GM21390 (cell line): ENCODE measurements at regions not wholly inside any gene's neighbourhood (a gene's known extent, or its start where the extent isn't known, plus 50 kb on each side); places are given as distances from the start of the nearest gene placed in this dataset.
"Not testable (repeated sequence)": the region's sequence is repeated elsewhere in the genome, so short reads cannot be mapped to it uniquely, and the experiment has no call there.

Source experiments
- ATAC-seq: cut with Tn5 transposase; IDR thresholded peaks from one replicate; pipeline ENCODE4 v1.9.1; 2021; ENCODE audit not compliant: unreplicated experiment

DNA sequence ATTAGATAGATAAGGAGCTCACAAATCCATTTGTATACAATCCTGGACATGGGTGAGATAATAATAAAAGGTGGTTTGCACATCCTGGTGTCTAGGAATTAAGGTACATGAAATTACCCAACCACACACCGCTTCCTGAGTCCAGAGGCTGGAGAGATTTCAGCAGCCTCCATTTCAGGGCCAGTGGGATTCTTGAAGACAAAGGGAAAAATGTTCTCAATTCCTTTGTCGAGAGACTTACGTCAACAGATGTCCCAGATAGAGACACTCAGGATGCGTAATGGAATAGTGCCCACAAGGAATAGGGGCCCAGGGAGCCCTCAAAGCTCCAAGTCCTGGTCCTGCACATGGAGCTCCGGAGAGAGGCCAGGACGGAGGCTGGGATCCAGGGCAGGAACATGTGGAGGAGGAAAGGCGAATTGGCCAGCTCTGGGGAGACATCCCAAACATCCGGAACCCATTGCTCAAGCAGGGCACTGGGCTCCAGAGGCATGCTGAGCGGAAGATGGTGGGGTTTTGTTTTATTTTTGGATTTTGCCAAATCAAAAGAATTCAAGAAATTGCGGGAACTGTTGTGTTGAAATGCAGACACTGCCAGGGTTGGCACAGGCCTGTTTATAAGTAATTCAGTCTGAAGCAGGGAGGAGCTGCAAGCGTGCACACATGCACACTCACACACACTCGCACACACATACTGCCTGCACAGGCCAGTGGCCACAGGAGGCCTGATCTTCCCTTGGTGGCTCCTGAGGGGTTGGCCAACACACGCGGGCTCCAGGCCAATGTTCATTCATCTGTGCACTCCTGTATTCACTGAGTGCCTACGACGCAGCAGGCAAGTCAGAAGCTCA lies 97.2 kb downstream of the NOG start:
- ATAC-seq, result no peak

DNA sequence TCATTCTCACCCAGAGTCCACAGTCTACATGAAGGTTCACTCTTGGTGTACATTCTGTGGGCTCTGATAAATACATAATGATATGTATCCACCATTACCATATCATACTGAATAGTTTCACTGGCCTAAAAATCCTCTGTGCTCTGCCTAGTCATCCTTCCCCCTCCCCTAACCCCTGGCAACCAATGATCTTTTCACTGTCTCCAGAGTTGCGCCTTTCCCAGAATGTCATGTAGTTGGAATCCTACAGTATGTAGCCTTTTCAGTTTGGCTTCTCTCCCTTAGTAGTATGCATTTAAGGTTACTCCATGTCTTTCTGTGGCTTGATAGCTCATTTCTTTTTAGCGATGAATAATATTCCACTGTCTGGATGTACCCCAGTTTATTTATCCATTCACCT lies 101.3 kb downstream of the NOG start:
- no peak for ATAC-seq

DNA sequence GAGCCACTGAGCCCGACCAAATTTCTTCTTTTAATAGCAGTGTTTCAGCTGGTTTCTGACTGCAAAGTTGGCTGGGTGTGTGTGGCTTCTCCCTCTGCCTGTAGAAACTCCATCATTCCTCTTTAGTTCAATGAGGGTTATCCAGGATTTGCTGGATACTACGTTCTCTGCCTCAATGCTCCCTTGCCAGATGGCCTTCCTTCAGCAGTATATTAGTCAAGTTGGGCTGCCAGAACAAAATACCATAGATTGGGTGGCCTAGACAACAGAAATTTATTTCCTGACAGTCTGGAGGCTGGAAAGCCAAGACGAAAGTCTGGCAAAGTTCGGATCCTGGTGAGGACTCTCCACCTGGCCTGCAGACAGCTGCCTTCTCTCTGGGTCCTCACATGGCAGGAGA lies 103.7 kb downstream of the NOG start:
- ATAC-seq, result no peak

DNA sequence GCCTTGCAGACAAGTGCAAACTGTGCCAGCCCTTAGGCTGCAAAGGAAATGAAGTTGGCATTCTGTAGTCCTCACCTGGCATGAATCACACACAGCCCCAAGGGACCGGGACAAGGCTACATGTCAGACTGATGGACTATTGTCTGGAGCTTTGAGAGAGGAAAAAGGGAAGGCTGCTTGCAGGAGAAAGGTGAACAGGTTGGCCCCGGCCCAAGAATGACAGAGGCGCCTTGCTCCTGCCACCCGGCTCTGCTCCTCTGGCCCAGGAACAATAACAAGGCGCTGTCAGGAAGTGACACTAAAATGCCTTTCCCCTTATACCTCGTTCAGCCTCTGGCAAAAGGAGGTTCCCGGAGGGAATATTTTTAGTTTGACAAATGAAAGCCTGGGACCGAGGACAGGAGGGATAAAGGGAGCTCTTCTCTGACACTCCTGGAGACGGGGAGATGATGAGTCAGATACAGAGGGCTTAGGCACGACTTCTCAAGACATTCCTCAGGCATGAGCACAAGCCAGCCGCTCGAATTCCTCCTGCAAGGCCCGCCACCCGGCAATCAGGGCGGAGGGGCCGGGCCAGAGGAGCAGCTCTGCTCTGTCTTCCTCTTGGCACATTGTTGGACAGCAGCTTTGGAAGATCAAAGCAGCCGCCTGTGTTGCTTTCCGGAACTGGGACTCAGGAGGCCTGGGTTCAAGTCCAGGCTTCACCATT lies 105.8 kb downstream of the NOG start:
- ATAC-seq, result no peak

DNA sequence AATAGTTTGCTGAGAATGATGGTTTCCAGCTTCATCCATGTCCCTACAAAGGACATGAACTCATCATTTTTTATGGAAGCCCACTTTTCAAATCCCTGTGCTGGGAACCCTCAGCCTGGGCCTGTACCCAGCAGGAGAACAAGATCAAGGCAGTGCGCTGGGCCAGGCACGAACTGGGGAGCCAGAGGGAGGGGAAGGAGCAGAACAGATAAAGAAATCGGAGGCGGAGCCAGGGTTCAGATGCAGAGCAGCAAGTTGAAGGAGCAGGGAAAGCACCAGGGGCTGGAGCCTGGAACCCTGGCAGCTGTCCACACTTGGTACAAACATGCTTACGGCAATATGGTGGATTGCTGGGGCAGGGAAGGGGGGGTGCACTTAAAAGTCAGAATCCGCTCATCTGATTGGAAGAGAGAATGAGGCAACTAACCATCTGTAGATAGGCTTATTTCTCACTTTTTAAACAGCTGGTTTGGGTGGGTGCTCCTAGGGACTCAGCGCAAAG lies 107.5 kb downstream of the NOG start:
- ATAC-seq, result no peak

DNA sequence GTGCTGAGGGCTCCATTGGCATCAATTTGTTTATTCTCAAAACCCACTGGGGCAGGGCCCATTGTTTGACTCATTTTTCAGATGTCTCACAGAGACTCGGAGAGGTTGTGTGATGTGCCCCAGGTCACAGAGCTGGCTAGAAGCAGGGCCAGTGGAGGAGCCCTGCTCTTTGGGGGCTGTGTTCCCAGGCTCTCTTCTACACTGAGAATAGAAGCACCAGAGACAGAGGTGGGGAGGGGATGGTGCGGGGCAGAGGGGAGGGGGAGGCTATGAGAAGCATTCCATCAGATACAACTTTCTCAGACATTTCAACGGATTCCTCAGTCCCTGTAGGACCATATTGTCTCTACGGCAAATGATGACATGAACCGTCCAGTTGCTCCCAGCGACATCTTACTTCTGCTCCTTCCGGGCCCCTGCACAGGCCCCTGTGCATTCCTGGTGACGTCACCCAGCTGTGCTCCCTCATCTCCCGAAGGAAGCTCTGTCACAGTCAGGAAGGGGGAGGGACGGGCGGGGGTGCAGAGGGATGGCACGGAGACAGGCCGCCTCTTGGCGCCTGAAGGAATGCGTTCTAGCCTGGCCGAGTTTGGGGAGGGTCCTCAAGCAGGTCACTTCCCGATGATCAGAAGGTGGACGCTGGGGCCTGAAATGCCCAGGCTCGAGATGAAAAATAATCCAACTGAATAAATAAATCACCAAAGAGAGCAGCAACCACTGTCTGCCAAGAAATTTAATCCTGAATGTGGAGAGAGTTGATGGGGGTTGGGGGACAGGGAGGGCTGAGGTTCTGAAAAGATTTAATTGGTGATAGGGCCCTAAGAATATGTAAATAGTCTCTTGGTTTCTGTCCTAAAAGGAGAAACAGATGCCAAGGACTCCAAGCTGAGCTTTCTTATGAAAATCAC lies 114.1 kb downstream of the NOG start:
- ATAC-seq, result no peak

DNA sequence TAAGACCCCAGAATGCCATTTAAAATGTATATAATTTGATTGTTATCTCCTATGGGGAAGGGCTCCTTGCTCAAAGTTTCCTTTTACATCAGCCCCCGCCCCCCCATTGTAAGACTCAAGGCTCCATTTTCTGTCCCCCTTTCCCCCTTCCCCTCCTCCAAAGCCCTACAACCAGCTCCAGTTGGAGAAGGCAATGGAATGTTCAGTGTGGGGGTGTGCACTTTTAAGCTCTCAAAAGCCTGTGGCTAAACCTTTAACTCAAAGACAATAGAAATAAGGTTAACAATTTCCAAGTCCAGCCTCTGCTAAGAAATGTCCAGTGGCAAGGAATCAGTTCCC lies 114.7 kb downstream of the NOG start:
- no peak for ATAC-seq

DNA sequence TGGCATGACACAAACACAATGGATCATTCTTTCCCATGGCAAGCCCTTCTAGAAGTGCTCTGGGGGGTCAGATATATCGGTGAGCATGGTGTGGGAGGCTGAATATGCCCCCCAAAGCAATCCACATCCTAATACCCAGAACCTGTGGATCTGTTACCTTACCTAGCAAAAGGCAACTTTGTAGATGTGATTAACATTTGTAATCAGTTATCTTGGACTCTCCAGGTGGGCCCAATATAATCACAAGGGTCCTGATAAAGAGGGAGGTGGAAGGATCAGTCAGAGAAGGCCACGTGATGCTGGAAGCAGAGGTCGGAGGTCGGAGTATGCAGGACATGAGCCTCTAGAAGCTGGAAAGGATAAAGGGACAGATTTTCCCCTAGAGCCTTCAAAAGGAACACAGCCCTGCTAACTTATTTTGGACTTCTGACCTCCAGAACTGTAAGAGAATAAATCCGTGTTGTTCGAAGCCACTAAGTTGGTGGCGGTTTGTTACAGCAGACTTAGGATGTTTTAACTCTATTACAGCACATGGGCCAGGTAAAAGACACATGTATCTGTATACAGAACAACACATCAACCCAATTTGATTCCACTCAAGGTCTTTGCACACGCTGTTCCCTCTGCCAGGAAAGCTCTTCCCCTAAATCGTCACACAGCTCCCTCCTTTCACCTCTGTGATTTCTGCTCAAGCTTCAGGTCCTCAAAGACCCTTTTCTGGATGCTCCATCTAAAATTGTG lies 115.3 kb downstream of the NOG start:
- no peak for ATAC-seq

DNA sequence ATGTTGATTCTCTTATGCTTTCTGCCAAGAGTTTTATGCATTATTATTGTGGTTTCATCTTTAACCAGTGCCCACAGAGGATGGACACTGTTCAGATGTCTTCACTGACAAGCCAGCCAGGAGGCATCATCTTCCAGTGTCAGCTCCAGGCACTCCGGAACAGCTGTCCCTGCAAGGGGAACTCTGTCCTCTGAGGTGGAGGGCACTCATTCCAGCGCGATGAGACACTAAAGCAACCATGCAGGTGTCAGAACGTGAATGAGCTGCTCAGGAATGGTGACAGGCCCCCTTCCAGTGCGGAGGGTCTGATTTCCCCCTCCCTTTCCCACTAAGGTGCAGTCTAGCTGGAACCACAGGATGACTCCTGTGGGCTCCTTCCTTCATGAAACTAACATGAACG lies 117.5 kb downstream of the NOG start:
- ATAC-seq, result no peak

DNA sequence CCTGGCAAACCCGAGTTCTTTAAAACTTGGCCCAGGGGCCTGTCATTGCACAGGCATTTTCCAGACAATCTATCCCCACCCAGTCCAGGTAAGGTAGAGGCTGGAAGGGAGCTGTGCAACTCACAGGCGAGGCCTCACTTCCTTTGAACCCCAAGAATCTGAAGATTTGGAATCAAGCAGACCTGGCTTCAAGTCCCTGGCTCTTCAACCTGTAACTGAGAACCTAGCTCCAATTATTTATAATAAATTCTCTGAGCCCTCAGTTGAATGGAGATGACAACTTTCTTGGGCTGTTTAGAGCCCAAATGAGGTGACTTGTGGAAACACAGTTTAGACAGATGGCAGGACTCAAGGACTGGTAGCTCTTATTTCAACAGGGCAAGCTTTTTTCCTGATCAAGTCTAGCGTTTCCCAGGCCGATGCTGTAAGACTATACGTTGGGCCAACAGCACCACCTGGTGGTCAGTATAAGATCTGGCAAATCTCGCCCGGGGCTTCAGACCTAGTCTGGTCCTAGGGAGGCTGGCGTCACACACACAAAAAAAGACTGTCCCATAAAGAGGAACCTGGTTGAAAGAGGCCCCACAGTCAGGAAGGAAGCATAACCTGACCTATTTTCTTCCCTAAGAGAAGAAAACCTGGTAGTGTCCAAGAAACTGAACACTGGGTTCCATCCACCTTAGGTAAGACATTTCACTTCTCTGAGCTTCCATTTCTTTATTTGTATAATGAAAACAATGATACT lies 117.9 kb downstream of the C17orf67 start:
- ATAC-seq, result peak; percentile 95

DNA sequence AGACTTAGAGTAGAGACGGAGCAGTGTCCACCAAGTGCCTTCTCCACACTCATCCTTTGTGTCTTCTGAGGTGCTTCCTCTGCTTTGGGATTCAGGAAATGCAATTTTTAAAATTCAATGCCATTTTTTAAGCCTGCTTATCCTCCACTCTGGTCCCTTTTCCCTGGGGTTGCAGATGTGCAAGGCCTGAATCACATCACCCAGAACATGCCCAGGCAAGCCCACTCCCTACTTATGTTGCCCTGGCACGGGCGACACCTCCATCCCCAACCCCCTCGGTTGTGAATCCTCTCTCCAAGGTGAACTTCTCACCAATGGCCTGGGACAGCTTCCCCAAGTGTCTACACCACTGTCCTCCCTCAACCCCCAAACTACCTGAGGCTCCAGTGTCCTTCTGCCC lies 116.2 kb downstream of the C17orf67 start:
- ATAC-seq, result no peak

DNA sequence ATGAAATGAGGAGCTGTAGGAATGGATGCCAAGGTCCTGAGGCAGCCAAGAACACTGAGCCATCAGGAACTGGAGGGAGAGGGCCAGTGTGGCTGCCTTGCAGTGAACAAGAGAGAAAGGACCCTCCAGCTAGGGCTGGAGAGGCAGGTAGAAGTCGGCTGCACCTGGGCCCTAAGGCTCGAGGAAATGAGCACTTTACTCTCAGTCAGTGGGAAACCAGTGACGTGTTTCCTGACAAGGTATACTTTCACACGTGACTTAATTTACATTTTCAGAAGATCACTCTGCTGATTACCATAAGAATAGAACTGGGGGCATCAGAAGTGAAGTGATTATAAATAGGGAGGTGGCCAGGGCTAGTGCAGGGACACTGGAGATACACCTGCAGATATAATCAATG lies 115.2 kb downstream of the C17orf67 start:
- no peak for ATAC-seq

DNA sequence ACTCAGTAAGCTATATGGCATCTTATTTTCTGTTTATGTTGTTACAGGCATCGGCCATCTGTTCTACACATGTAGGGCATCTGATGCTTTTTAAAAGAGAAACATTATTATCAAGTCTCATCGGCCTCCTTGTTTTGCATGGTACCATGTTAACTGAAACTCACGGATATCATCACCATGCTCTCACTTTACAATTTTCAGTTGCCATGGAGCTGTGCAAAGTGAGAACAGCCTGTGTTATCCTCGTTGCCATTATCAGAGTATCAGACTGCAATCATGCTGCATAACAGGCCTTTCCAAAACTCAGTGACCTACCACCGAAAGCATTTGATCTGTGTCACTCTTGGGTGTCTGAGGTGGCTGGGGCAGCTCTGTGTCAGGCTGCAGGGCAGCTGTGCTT lies 110.3 kb downstream of the C17orf67 start:
- no peak for ATAC-seq

DNA sequence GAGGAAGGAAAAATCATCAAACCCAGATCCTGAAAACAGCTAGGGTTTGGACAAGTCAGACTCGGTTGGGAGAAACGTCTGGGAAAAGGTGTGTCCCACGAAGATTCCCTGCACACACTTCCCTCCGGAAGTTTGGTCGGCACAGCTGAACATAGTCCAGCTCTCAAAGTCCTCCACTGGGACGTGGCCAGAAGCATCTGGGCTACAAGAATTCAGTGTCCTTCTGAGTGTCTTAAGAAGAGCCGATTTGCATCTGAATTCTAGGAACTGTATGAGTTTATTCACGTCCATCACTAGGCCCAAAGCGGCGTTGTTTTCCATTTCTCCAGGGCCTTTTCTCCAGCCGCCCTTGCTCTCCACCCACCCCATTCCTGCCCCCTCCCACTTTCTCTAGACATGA lies 109.1 kb downstream of the C17orf67 start:
- no peak for ATAC-seq

DNA sequence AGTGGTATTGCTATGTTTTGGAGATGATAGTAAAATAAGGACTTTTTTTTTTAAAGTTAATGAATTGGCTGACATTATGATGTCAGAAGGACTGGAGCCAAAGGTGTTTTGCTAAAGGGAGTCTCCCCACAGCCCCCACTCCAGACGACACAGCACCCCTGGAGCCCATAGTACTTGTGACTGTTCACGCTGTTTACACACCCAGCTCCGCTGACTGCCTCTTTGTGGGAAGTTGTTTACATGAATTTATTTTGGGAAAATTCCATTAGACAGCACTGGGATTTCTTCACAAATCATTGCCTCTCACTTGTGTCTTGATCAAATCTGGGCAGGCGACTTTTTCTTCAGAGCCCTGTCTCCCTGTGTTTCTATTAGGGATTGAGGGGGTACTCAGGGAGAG lies 108.6 kb downstream of the C17orf67 start:
- no peak for ATAC-seq

DNA sequence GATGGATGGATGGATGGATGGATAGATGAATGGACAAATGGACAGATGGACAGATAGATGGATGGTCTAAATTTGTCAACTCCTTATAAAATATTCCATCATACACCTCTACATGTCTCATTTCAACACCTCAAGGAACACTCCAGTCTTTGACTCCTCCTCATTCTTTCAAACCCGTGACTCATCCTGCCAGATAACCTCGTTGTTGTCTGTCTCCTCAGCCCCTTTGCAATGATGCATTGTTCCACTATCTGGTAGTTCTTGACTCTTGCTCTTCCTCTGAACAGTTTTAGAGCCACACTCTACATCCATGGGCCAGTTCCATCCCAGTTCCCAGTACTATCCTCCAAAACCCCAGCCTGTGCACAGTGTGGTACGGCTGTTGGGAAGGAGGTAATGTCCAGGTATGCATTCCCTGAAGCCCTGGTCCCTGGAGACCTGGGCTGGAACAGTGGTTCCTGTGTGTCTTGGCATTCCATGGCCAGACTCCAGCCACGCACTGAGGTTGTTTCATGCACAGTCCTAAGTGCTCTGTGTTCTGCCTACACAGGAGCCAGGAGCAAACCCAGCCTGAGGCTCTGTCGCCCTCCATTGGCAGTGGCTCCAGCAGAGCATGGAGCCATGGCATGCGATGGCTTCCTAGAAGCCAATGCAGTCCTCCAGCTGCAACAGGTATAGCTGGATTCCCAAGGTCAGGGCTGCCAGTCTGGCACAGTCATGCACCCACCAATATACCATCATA lies 105.7 kb downstream of the C17orf67 start:
- ATAC-seq, result no peak

DNA sequence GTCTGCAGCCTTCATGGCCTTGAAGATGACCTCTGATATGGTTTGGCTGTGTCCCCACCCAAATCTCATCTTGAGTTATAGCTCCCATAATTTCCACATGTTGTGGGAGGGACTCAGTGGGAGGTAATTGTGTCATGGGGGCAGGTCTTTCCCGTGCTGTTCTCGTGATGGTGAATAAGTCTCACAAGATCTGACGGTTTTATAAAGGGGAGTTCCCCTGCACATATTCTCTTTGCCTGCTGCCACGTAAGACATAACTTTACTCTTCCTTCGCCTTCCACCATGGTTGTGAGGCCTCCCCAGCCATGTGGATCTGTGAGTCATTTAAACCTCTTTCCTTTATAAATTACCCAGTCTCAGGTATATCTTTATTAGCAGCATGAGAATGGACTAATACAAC lies 102.6 kb downstream of the C17orf67 start:
- not testable (repeated sequence) for ATAC-seq

DNA sequence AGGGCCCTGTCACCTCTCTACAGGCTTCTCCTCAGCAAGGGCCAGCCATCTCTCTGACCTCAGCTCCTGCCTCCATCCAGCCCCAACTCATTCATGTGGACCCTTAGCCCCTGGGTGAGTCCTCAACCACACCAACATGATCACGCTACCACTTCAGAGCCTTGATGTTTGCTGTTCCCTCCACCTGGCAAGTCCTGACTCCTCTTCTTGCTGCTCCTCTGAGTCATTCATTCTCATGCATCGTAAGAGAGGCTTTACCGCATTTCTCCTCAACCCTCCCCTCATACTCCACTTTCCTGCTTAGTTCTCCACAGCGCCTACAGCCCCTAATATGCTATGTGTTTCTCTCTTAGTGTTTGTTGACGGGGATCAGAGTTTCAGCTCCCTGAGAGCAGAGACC lies 99.9 kb downstream of the C17orf67 start:
- no peak for ATAC-seq

DNA sequence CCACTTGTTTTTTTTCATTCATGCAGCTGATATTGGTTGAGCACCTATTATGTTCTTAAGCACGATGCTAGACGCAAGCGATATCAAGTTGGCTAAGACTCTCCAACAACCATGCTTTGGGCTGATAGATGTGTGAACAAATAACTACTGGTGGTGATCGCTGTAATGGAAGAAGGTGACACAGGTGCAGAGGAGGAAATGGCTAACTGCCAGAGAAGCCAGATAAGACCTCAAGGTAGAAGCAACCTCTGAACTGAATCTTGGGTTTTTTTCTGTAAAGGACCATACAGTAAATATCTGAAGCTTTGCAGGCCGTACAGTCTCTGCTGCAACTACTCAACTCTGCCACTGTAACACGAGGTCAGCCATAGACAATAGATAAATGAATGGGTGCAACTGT lies 97.9 kb downstream of the C17orf67 start:
- no peak for ATAC-seq
